GM12892 (cell line): ENCODE measurements at regions not wholly inside any gene's neighbourhood (a gene's known extent, or its start where the extent isn't known, plus 50 kb on each side); places are given as distances from the start of the nearest gene placed in this dataset.

ENCODE experiments used
- POLR2A ChIP-seq: IDR thresholded peaks from 2 replicates; pipeline ENCODE4 v1.6.1; 2011; ENCODE audit warnings: low read depth, low read length, control low read depth
- POLR2AphosphoS5 ChIP-seq: IDR thresholded peaks from 2 replicates; pipeline ENCODE4 v1.6.1; 2011; ENCODE audit warnings: low read depth, low read length, control low read depth

DNA sequence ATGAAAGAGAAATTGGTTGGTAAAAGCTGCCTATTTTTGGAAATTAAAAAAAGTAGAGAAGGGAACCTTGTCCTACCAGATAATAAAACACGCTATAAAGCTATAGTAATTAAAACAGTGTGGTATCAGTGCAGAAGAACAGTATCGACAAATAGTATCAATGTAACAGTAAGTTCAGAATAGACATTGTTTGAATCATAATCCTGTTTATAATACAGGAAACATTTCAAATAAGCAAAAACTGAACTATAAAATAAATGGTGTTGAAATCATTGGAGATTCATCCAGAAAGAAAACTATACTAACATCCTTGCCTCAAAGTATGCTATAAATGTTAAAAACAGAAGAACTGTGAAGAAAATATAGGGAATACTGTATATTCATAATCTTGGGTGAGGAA lies 54.2 kb upstream of the NAP1L1 start:
- TF ChIP-seq POLR2A (no peak), POLR2AphosphoS5 (no peak)
